ENCODE measurements at regions not wholly inside any gene's neighbourhood (a gene's known extent, or its start where the extent isn't known, plus 50 kb on each side); places are given as distances from the start of the nearest gene placed in this dataset.

DNA sequence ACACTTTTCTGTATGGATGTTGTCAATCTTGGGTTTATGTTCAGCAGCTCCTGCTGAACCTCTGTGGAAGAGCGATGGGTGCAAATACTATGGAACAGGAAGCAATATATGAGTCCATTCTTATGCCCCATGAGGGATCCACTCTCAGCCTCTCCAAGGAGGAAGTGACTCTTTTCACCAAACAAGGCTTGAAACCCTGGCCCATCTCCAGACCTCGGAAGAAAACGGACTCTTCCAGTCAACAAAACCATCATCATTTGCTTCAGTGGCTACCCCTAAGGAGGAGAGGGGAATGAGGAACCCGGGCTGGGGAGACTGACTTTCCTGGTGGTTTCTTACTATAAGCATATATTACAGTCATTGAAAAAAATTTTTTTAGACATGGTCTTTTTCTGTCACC lies 206.2 kb downstream of the AXIN2 start:
- TF ChIP-seq, protein P1, sequence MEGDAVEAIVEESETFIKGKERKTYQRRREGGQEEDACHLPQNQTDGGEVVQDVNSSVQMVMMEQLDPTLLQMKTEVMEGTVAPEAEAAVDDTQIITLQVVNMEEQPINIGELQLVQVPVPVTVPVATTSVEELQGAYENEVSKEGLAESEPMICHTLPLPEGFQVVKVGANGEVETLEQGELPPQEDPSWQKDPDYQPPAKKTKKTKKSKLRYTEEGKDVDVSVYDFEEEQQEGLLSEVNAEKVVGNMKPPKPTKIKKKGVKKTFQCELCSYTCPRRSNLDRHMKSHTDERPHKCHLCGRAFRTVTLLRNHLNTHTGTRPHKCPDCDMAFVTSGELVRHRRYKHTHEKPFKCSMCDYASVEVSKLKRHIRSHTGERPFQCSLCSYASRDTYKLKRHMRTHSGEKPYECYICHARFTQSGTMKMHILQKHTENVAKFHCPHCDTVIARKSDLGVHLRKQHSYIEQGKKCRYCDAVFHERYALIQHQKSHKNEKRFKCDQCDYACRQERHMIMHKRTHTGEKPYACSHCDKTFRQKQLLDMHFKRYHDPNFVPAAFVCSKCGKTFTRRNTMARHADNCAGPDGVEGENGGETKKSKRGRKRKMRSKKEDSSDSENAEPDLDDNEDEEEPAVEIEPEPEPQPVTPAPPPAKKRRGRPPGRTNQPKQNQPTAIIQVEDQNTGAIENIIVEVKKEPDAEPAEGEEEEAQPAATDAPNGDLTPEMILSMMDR (IDR thresholded peaks at IDR 0.05; ENCODE audit: borderline replicate concordance, extremely low read depth, low read length, poor library complexity, severe bottlenecking): no peak
- no peak for TF ChIP-seq EZH2 (IDR thresholded peaks at IDR 0.05; ENCODE audit: borderline replicate concordance, low read depth, low read length, severe bottlenecking)

Measured in DND-41 (cell line).